ENCODE measurements at regions not wholly inside any gene's neighbourhood (a gene's known extent, or its start where the extent isn't known, plus 50 kb on each side); places are given as distances from the start of the nearest gene placed in this dataset.

GRCh38 chr6:91075244-91075976 is 488.5 kb upstream of the MAP3K7 start:
- Histone ChIP-seq H3K4me1 (replicated peaks in 1 of 4; ENCODE audit: control insufficient read depth in 3 of 4, insufficient read depth in 4 of 4, low read length in 3 of 4) (no peaks in the 10 kb centered on the region), H2AK5ac (ENCODE audit: low read depth, low read length) (no peak overlapping the region), H4K91ac (replicated peaks; ENCODE audit: insufficient read length, low read length) (no peak overlapping the region), H3K9ac (replicated peaks in 1 of 4; ENCODE audit: extremely low read depth in 1 of 4, low read depth in 3 of 4, low read length in 3 of 4) (no peak overlapping the region), H3K14ac (ENCODE audit: insufficient read length) (no peak overlapping the region), H4K5ac (ENCODE audit: insufficient read length, low read depth, low read length) (no peak overlapping the region), H3K9me3 (ENCODE audit: insufficient read depth in 2 of 2, low read depth in 1 of 2, low read length in 1 of 2) (no peaks in the 10 kb centered on the region), H2BK5ac (ENCODE audit: low read depth, low read length) (no peak overlapping the region), H2BK20ac (ENCODE audit: low read length) (no peak overlapping the region), H3K36me3 (ENCODE audit: control insufficient read depth in 2 of 4, insufficient read depth in 4 of 4, low read length in 3 of 4) (no peaks in the 10 kb centered on the region), H3K4ac (replicated peaks; ENCODE audit: insufficient read length, low read depth, low read length) (no peak overlapping the region), H3K79me2 (ENCODE audit: control insufficient read depth in 1 of 2, insufficient read depth in 2 of 2, low read length in 2 of 2) (no peaks in the 10 kb centered on the region), H3K4me3 (ENCODE audit: extremely low read depth in 1 of 4, insufficient read depth in 2 of 4, low read depth in 3 of 4, low read length in 4 of 4) (no peak overlapping the region), H3K79me1 (ENCODE audit: low read depth, low read length) (no peaks in the 10 kb centered on the region), H3K56ac (replicated peaks; ENCODE audit: insufficient read length, low read depth, low read length) (no peak overlapping the region), H2BK120ac (replicated peaks; ENCODE audit: low read depth, low read length) (no peak overlapping the region), H2BK12ac (ENCODE audit: low read depth, low read length) (no peak overlapping the region), H3K18ac (ENCODE audit: extremely low read depth, low read length) (no peak overlapping the region), H2BK15ac (ENCODE audit: low read length) (no peak overlapping the region), H4K20me1 (replicated peaks in 1 of 2; ENCODE audit: control insufficient read depth in 1 of 2, insufficient read depth in 2 of 2, low read length in 2 of 2) (no peaks in the 10 kb centered on the region), H3K27ac (ENCODE audit: low read depth, low read length) (no peak overlapping the region), H3K23me2 (ENCODE audit: low read depth, low read length) (no peaks in the 10 kb centered on the region), H4K8ac (ENCODE audit: extremely low read depth, insufficient read depth, low read length) (no peak overlapping the region), H3K23ac (ENCODE audit: insufficient read length) (no peak overlapping the region), H2AFZ (ENCODE audit: low read length) (no peak overlapping the region), H3K4me2 (ENCODE audit: insufficient read depth in 1 of 2, low read depth in 2 of 2, low read length in 2 of 2) (no peak overlapping the region), H3K27me3 (replicated peaks in 1 of 4; ENCODE audit: control insufficient read depth in 3 of 4, extremely low read depth in 1 of 4, insufficient read depth in 3 of 4, low read length in 3 of 4) (no peaks in the 10 kb centered on the region)
- 91% methylated on average over 5 of the region's 5 CpGs; no CpG with 5 or more reads in 1 of the 2 experiments for whole genome bisulfite sequencing, 2 experiments (ENCODE audit: extremely low coverage in 1 of 2, insufficient coverage in 1 of 2, insufficient read length in 1 of 2, insufficient replicate concordance in 2 of 2, low coverage in 1 of 2, low lambda C conversion rate in 2 of 2, missing lambda C conversion rate in 1 of 2)
- ChIA-PET POLR2A (ENCODE audit: partially characterized antibody) (no interaction called here), CTCF (ENCODE audit: partially characterized antibody) (no interaction called here)
- DNase-seq (ENCODE audit: low read depth in 1 of 2, low spot score in 2 of 2) = no peak
- no peak for FAIRE-seq
- TF ChIP-seq TAF1 (IDR thresholded peaks at IDR 0.05; ENCODE audit: low read depth, low read length) = no peak
- no peak for TF ChIP-seq BRCA1 (IDR thresholded peaks at IDR 0.05; ENCODE audit: low read depth, low read length)
- no peak for TF ChIP-seq TAF7 (optimal IDR thresholded peaks at IDR 0.05; ENCODE audit: borderline replicate concordance, low read depth, low read length)
- no peak for TF ChIP-seq TBP (IDR thresholded peaks at IDR 0.05; ENCODE audit: low read depth, low read length)

Measured in H1 (cell line).